Upper lobe of left lung (tissue), 4 donors: ENCODE measurements at regions not wholly inside any gene's neighbourhood (a gene's known extent, or its start where the extent isn't known, plus 50 kb on each side); places are given as distances from the start of the nearest gene placed in this dataset.

Source experiments
- CTCF ChIP-seq, 6 experiments: fragments of 450-650 bp in 4 of 6; fragments of 200-600 bp in 2 of 6; sonication (generic) in 2 of 6; IDR thresholded peaks; one replicate each; pipeline ENCODE4 v1.5.1; 2016 to 2019; ENCODE audit warnings: antibody characterized with exemption in 6 of 6
- EP300 ChIP-seq, 4 donors: sonication (generic); formaldehyde crosslinking; IDR thresholded peaks; one replicate each; pipeline ENCODE4 v1.5.1; 2017; ENCODE audit warnings: antibody characterized with exemption in 4 of 4, control low read depth in 2 of 4
- POLR2AphosphoS5 ChIP-seq, 2 donors: sonication (generic); formaldehyde crosslinking; IDR thresholded peaks; one replicate each; pipeline ENCODE4 v1.5.1; 2017; ENCODE audit warnings: antibody characterized with exemption in 2 of 2

- TF ChIP-seq CTCF (IDR thresholded peaks at IDR 0.05) (no peak), POLR2AphosphoS5 (IDR thresholded peaks at IDR 0.05) (no peak), EP300 (IDR thresholded peaks at IDR 0.05) (no peak)
Observed at GRCh38 chrX:21167011-21167410, 207.2 kb upstream of the CNKSR2 start.
